DOHH2 (cell line): ENCODE measurements at regions not wholly inside any gene's neighbourhood (a gene's known extent, or its start where the extent isn't known, plus 50 kb on each side); places are given as distances from the start of the nearest gene placed in this dataset.

Experiments
- H3F3A ChIP-seq: fragments of 200-600 bp; sonication (generic), shearing (Covaris generic); 2 replicates; pipeline ENCODE4 v1.6.0; 2016; ENCODE audit warnings: antibody characterized with exemption, mild to moderate bottlenecking; ENCODE audit not compliant: control insufficient read depth, insufficient read depth
- H3K27ac ChIP-seq: fragments of 200-600 bp; sonication (generic); 2 replicates; pipeline ENCODE4 v1.5.1; 2014; ENCODE audit warnings: low read depth, mild to moderate bottlenecking, low read length, moderate library complexity
- H3K27me3 ChIP-seq: fragments of 200-600 bp; sonication (generic); 2 replicates; pipeline ENCODE4 v1.6.1; 2014; ENCODE audit warnings: mild to moderate bottlenecking, low read length, mixed read lengths; ENCODE audit not compliant: control insufficient read depth
- H3K36me3 ChIP-seq: fragments of 200-600 bp; sonication (generic); 2 replicates; pipeline ENCODE4 v1.6.1; 2014; ENCODE audit warnings: mild to moderate bottlenecking, low read length, moderate library complexity, mixed read lengths; ENCODE audit not compliant: control insufficient read depth
- H3K4me1 ChIP-seq: fragments of 200-600 bp; sonication (generic); 2 replicates; pipeline ENCODE4 v1.6.1; 2014; ENCODE audit warnings: mild to moderate bottlenecking, low read length, mixed read lengths; ENCODE audit not compliant: control insufficient read depth
- H3K4me2 ChIP-seq: fragments of 200-600 bp; sonication (generic); 2 replicates; pipeline ENCODE4 v1.6.0; 2014; ENCODE audit warnings: mild to moderate bottlenecking, low read length, moderate library complexity
- H3K4me3 ChIP-seq: fragments of 200-600 bp; sonication (generic); 2 replicates; pipeline ENCODE4 v1.5.1; 2014; ENCODE audit warnings: mild to moderate bottlenecking, low read length, mixed read lengths
- H3K79me2 ChIP-seq: fragments of 200-600 bp; sonication (generic); 2 replicates; pipeline ENCODE4 v1.6.1; 2014; ENCODE audit warnings: mild to moderate bottlenecking, low read length, mixed read lengths; ENCODE audit not compliant: control insufficient read depth
- H3K9me2 ChIP-seq: fragments of 200-600 bp; sonication (generic); replicated peaks from 2 replicates; pipeline ENCODE4 v1.6.1; 2014; ENCODE audit warnings: mild to moderate bottlenecking, low read length, mixed read lengths; ENCODE audit not compliant: control insufficient read depth
- H3K9me3 ChIP-seq: fragments of 200-600 bp; sonication (generic); 2 replicates; pipeline ENCODE4 v1.6.1; 2014; ENCODE audit warnings: antibody characterized with exemption, low read length, mixed read lengths; ENCODE audit not compliant: control insufficient read depth, insufficient read depth
- H4K20me1 ChIP-seq: fragments of 200-600 bp; sonication (generic); 2 replicates; pipeline ENCODE4 v1.6.0; 2014; ENCODE audit warnings: low read depth, mild to moderate bottlenecking, antibody characterized with exemption, low read length, moderate library complexity; ENCODE audit not compliant: control insufficient read depth, insufficient read depth
- CTCF ChIP-seq: fragments of 200-600 bp; sonication (generic); IDR thresholded peaks from one replicate; pipeline ENCODE4 v1.5.1; 2014; ENCODE audit warnings: antibody characterized with exemption, mild to moderate bottlenecking, low read depth, low read length; ENCODE audit not compliant: poor library complexity, severe bottlenecking
- EZH2phosphoT487 ChIP-seq: fragments of 200-600 bp; sonication (generic); IDR thresholded peaks from 2 replicates; pipeline ENCODE4 v1.6.1; 2017; ENCODE audit warnings: borderline replicate concordance, mild to moderate bottlenecking, antibody characterized with exemption, low read length, moderate library complexity, mixed read lengths

DNA sequence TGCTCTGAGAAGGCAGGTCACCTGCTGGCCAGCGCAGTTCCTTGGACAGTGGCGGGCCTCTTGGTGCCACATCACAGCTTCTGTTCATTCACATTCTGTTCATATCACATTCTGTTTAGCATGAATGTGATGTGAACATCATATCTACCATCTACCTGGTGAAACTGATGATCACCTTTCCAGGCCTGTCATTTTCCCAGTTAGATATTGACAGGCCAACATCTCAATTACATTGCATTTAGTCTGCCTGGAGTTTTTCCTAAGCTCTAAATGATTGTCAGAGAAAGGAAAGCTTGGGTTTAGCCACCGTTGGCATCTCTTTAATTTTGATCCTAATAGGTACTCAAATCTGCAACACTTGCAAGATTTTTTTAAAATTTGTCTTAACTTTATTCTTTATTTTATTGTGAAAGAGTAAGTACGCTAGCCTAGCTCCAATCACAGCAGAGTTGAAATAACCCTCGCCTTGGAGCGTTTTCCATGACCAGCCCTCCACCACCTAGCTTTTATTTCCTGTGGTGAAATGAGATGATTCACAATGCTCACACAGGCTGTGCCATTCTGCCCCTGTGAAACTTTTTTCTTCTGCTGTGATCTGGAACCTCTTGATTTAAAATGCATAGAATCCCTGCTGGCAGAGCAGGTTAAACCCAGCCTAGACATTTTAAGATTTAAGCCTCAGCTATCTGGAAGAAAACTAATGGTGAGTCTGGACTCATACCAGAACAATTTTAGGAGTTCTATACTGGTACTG, 225.0 kb downstream of the ESM1 start:
- H3K36me3 ChIP-seq: no peaks in the 10 kb centered on the region
- peaks cover 13% of the 10 kb centered on the region for H3K4me1 ChIP-seq
- no peaks in the 10 kb centered on the region for H4K20me1 ChIP-seq
- no peak overlapping the region for H3K27ac ChIP-seq
- TF ChIP-seq CTCF: no peak
- no peak for TF ChIP-seq EZH2phosphoT487
- no peaks in the 10 kb centered on the region for H3K9me2 ChIP-seq
- H3K4me2 ChIP-seq: no peak overlapping the region
- no peaks in the 10 kb centered on the region for H3K79me2 ChIP-seq
- H3K9me3 ChIP-seq: no peaks in the 10 kb centered on the region
- H3K27me3 ChIP-seq: no peaks in the 10 kb centered on the region
- H3K4me3 ChIP-seq: no peak overlapping the region
- no peaks in the 10 kb centered on the region for H3F3A ChIP-seq

DNA sequence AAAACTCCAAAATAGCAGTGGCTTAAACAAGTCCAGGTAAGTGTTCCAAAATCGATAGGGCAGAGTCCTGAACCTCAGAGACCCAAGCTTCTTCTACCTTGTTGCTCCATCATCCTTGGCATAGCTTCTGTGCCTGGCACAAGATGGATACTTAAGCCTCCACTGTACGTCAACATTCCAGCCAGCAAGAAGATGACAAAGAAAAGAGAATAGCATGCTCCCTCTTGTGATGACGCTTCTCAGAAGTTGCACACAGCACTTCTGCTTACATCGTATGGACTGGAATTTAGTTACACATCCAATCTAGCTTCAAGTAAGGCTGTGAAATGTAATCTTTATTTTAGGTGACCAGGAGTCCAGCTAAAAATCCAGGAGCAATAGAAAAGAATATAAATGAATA, 227.4 kb downstream of the ESM1 start:
- H3K36me3 ChIP-seq: no peaks in the 10 kb centered on the region
- H3F3A ChIP-seq: no peaks in the 10 kb centered on the region
- TF ChIP-seq EZH2phosphoT487 (no peak), CTCF (no peak)
- no peak overlapping the region for H3K4me3 ChIP-seq
- peaks cover 36% of the 10 kb centered on the region for H3K4me1 ChIP-seq
- no peaks in the 10 kb centered on the region for H3K79me2 ChIP-seq
- no peak overlapping the region for H3K4me2 ChIP-seq
- no peaks in the 10 kb centered on the region for H3K9me2 ChIP-seq
- H3K27ac ChIP-seq: no peak overlapping the region
- H4K20me1 ChIP-seq: no peaks in the 10 kb centered on the region
- no peaks in the 10 kb centered on the region for H3K27me3 ChIP-seq
- H3K9me3 ChIP-seq: no peaks in the 10 kb centered on the region

DNA sequence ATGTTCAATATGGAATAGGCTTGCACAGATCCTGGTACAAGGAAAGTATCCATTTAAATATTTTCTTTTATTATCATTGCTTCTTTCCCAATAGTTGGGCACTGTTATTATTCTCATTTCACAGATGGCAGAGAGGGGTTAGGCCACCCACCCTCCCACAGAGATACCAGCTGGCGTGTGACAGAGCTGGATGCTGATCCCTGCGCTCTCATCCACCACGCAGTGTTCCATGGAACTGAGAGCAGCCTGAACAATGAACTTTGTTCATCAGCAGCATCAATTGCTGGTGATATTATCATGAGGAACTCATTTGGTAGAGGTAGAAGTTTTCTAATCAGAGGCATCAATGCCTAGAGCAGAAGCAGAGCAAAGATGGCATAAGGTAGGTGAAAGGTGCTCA, 227.9 kb downstream of the ESM1 start:
- no peak overlapping the region for H3K27ac ChIP-seq
- H3K9me3 ChIP-seq: no peaks in the 10 kb centered on the region
- H3K4me3 ChIP-seq: no peak overlapping the region
- no peaks in the 10 kb centered on the region for H3K27me3 ChIP-seq
- TF ChIP-seq CTCF (no peak), EZH2phosphoT487 (no peak)
- H4K20me1 ChIP-seq: no peaks in the 10 kb centered on the region
- no peaks in the 10 kb centered on the region for H3K9me2 ChIP-seq
- no peaks in the 10 kb centered on the region for H3K79me2 ChIP-seq
- H3F3A ChIP-seq: no peaks in the 10 kb centered on the region
- no peaks in the 10 kb centered on the region for H3K36me3 ChIP-seq
- no peak overlapping the region for H3K4me2 ChIP-seq
- peaks cover 40% of the 10 kb centered on the region for H3K4me1 ChIP-seq
